Stomach (tissue), 8 donors: ENCODE measurements at regions not wholly inside any gene's neighbourhood (a gene's known extent, or its start where the extent isn't known, plus 50 kb on each side); places are given as distances from the start of the nearest gene placed in this dataset.

Experiments used
- DNase-seq, 2 donors: peaks; one replicate each; pipeline versions ENCODE4 v3.0.0 to v3.0.0-alpha.2; 2013 to 2019
- H3K27ac ChIP-seq, 5 donors: fragments of 200-600 bp in 4 of 5; sonication (generic) in 4 of 5; one replicate each; pipeline ENCODE4 v1.5.1; 2013 to 2019; ENCODE audit warnings: mild to moderate bottlenecking in 1 of 5, moderate library complexity in 1 of 5
- H3K27me3 ChIP-seq, 3 donors: fragments of 200-600 bp; sonication (generic); one replicate each; pipeline ENCODE4 v1.5.1; 2017 to 2019; ENCODE audit warnings: mixed run types in 1 of 3
- H3K36me3 ChIP-seq, 4 donors: fragments of 200-600 bp; sonication (generic); 1 replicate in 3 of 4; 2 replicates in 1 of 4; pipeline ENCODE4 v1.5.1; 2016 to 2019
- H3K4me1 ChIP-seq, 4 donors: fragments of 200-600 bp; sonication (generic); one replicate each; pipeline ENCODE4 v1.5.1; 2016 to 2019
- H3K4me3 ChIP-seq, 4 donors: fragments of 200-600 bp; sonication (generic) in 3 of 4; one replicate each; pipeline ENCODE4 v1.5.1; 2016 to 2019; ENCODE audit warnings: mild to moderate bottlenecking in 1 of 4
- H3K9me3 ChIP-seq, 4 donors: fragments of 200-600 bp; sonication (generic); one replicate each; pipeline ENCODE4 v1.5.1; 2016 to 2019
- CTCF ChIP-seq, 7 experiments: fragments of 450-650 bp in 4 of 7; fragments of 200-600 bp in 3 of 7; sonication (generic) in 3 of 7; IDR thresholded peaks; one replicate each; pipeline ENCODE4 v1.5.1; 2016 to 2019; ENCODE audit warnings: antibody characterized with exemption in 7 of 7, control low read depth in 2 of 7, mild to moderate bottlenecking in 1 of 7
- EP300 ChIP-seq: sonication (generic); formaldehyde crosslinking; IDR thresholded peaks from one replicate; pipeline ENCODE4 v1.6.1; 2017; ENCODE audit warnings: antibody characterized with exemption
- POLR2A ChIP-seq, 4 donors: fragments of 450-650 bp; IDR thresholded peaks; one replicate each; pipeline ENCODE4 v1.6.1; 2016; ENCODE audit warnings: antibody characterized with exemption in 4 of 4, control low read depth in 2 of 4, mild to moderate bottlenecking in 1 of 4, moderate library complexity in 1 of 4
- POLR2AphosphoS5 ChIP-seq, 3 donors: sonication (generic); formaldehyde crosslinking; IDR thresholded peaks; one replicate each; pipeline ENCODE4 v1.6.1; 2016; ENCODE audit warnings: antibody characterized with exemption in 3 of 3
- WGBS, 5 donors: extraction: QIAGEN DNeasy Blood & Tissue Kit in 3 of 5; methylation state at CpG; one replicate each; pipeline versions ENCODE4 v1.1.5 to v1.1.7; 2013 to 2018; 5-methylcytosine and 5-hydroxymethylcytosine counted together
- intact Hi-C: fragments of 100-400 bp; cut with DNase I; formaldehyde crosslinking; loops from one replicate; pipeline ENCODE4 v1.15.1; 2023; ENCODE audit warnings: low total_unique reads
- donor health status: healthy with polysubstance abuse.
- donor health status: Bipolar disorder and iron deficiency.
- donor health status: healthy.

GRCh38 chr2:56707650-56708049 lies 523.9 kb downstream of the CCDC85A start:
- no peak for DNase-seq
- Histone ChIP-seq H3K27me3 (no peaks in the 10 kb centered on the region), H3K27ac (no peak overlapping the region), H3K9me3 (no peaks in the 10 kb centered on the region), H3K36me3 (no peaks in the 10 kb centered on the region), H3K4me1 (no peaks in the 10 kb centered on the region), H3K4me3 (no peak overlapping the region)
- intact Hi-C loops, result no loop called here
- WGBS, 5 donors, result 54 to 82% (median 71%) methylated on average over 2 of the region's 2 CpGs
- TF ChIP-seq POLR2A (IDR thresholded peaks at IDR 0.05) (no peak), CTCF (IDR thresholded peaks at IDR 0.05) (no peak), EP300 (no peak), POLR2AphosphoS5 (IDR thresholded peaks at IDR 0.05) (no peak)

DNA sequence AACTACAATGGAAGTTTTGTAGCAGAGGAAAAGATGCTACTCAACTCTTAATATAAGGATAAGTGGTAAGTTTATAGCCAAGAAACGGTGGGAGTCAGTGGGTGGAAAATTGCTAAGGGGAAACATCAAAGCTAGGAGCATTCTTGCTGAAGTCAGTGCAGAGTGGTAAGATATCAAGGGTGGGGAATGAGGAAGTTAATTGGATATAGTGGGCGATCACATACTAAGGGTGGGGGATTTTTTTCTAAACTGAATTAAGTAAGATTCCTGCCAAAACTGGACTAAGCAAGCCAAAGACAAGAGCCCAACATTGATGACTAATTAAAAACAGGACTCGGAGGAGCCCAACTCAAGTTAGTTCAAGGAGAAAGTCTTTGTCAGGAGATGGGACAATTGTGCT lies 525.4 kb downstream of the CCDC85A start:
- WGBS, 5 donors, result 70 to 84% (median 78%) methylated on average over 3 of the region's 3 CpGs

DNA sequence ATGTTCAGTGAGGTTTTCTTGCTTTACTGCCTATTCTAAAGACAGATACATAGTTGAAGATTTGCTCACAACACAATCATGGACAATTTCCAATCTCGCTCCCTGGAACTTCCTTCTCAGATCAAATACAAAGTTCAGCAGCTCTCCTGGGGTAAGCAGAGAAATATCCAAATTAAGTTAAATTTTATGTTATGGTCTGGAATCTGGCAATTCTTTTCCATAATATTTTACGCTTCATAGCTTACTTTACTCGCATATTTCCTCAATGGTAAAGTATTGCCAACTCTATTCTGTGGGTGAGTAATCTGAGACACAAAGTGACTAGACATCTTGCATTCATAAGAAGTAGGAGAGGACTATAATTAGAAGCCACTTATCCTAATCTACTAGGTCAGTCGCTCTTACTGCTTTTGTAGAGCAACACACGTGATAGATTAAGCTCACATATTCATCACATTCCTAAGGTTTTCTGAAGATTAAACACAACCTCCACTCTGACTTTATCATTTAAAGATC lies 529.4 kb downstream of the CCDC85A start:
- Histone ChIP-seq H3K36me3 (no peaks in the 10 kb centered on the region), H3K27ac (no peak overlapping the region), H3K27me3 (no peaks in the 10 kb centered on the region), H3K4me1 (no peaks in the 10 kb centered on the region), H3K4me3 (no peak overlapping the region), H3K9me3 (peaks cover 0 to 4% (median 0%) of the 10 kb centered on the region in 4 donors)
- no peak for TF ChIP-seq POLR2AphosphoS5 (IDR thresholded peaks at IDR 0.05)
- TF ChIP-seq CTCF (IDR thresholded peaks at IDR 0.05), result no peak
- TF ChIP-seq EP300, result no peak
- no peak for TF ChIP-seq POLR2A (IDR thresholded peaks at IDR 0.05)
- DNase-seq, result no peak
- 66 to 75% (median 69%) methylated on average over 5 of the region's 5 CpGs for WGBS, 5 donors
- intact Hi-C loops, result no loop called here

More for the DNA sequence above, 525.4 kb downstream of the CCDC85A start:
- TF ChIP-seq CTCF (IDR thresholded peaks at IDR 0.05), result no peak
- TF ChIP-seq POLR2AphosphoS5 (IDR thresholded peaks at IDR 0.05), result no peak
- TF ChIP-seq POLR2A (IDR thresholded peaks at IDR 0.05), result no peak
- TF ChIP-seq EP300, result no peak
- DNase-seq, result no peak
- intact Hi-C loops, result no loop called here
- Histone ChIP-seq H3K27me3 (no peaks in the 10 kb centered on the region), H3K9me3 (no peaks in the 10 kb centered on the region), H3K36me3 (no peaks in the 10 kb centered on the region), H3K4me1 (no peaks in the 10 kb centered on the region), H3K27ac (no peak overlapping the region), H3K4me3 (no peak overlapping the region)

DNA sequence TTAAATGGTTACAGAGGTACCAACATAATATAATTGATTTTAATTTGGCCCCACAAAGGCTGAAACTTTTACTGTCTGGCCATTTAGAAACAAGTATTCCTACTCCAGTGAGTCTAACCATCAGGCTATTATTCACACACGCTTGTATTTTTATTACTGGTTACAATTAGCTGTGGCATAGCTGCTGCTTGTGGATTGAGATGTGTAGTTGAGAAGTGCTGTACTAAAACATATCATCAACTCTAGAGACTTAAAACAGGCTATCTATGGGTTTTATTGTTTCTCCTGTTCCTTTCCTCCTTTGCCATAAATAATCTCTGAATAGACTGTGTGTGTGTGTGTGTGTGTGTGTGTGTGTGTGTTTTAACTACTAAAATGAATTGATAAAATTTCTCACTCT lies 530.2 kb downstream of the CCDC85A start:
- Histone ChIP-seq H3K4me1 (no peaks in the 10 kb centered on the region), H3K27ac (no peak overlapping the region), H3K9me3 (peaks cover 0 to 5% (median 0%) of the 10 kb centered on the region in 4 donors), H3K27me3 (no peaks in the 10 kb centered on the region), H3K4me3 (no peak overlapping the region), H3K36me3 (no peaks in the 10 kb centered on the region)
- TF ChIP-seq CTCF (IDR thresholded peaks at IDR 0.05) (no peak), POLR2A (IDR thresholded peaks at IDR 0.05) (no peak), EP300 (no peak), POLR2AphosphoS5 (IDR thresholded peaks at IDR 0.05) (no peak)
- 85 to 97% (median 89%) methylated on average over 1 of the region's 1 CpG for WGBS, 5 donors
- DNase-seq, result no peak
- intact Hi-C loops, result no loop called here
